ENCODE measurements at regions not wholly inside any gene's neighbourhood (a gene's known extent, or its start where the extent isn't known, plus 50 kb on each side); places are given as distances from the start of the nearest gene placed in this dataset.

- no peak overlapping the region for H2BK120ac ChIP-seq (ENCODE audit: low read depth, low read length)
- no peak overlapping the region for H3K18ac ChIP-seq (ENCODE audit: low read length)
- no peaks in the 10 kb centered on the region for H3K79me1 ChIP-seq (ENCODE audit: low read depth, low read length)
- no peak overlapping the region for H3K27ac ChIP-seq (replicated peaks; ENCODE audit: low read length)
- no peak overlapping the region for H3K4me2 ChIP-seq (ENCODE audit: insufficient read depth, low read length, poor library complexity, severe bottlenecking)
- H3K23ac ChIP-seq (ENCODE audit: low read depth, low read length, poor library complexity), result no peak overlapping the region
- no CpG with 5 or more reads among the region's 10 CpGs for WGBS, 2 donors (ENCODE audit: extremely low coverage in 2 of 2, insufficient read length in 2 of 2, insufficient replicate concordance in 1 of 2)
- H2AK5ac ChIP-seq (ENCODE audit: low read depth, low read length), result no peak overlapping the region
- no peak overlapping the region for H2BK15ac ChIP-seq (ENCODE audit: low read length)
- H3K4ac ChIP-seq (ENCODE audit: low read length), result no peak overlapping the region
- H4K8ac ChIP-seq (ENCODE audit: low read depth, low read length), result no peak overlapping the region
- no peak for DNase-seq (ENCODE audit: low spot score)
- no peak overlapping the region for H4K91ac ChIP-seq (ENCODE audit: low read depth, low read length, poor library complexity)
- peaks cover 0 to 19% (median 0%) of the 10 kb centered on the region in 3 experiments for H3K27me3 ChIP-seq (ENCODE audit: control insufficient read depth in 3 of 3, insufficient read depth in 3 of 3, low read depth in 1 of 3, low read length in 3 of 3)
- H3K4me3 ChIP-seq (ENCODE audit: low read length in 2 of 2), result no peak overlapping the region
- H3K36me3 ChIP-seq (replicated peaks in 1 of 2; ENCODE audit: control insufficient read depth in 2 of 2, insufficient read depth in 2 of 2, low read length in 2 of 2), result no peaks in the 10 kb centered on the region
- no peaks in the 10 kb centered on the region for H3K9me3 ChIP-seq (replicated peaks in 1 of 2; ENCODE audit: control insufficient read depth in 2 of 2, insufficient read depth in 1 of 2, low read depth in 1 of 2, low read length in 2 of 2)
- no peak overlapping the region for H2BK5ac ChIP-seq (ENCODE audit: low read length)
- H2AFZ ChIP-seq (ENCODE audit: low read length), result no peak overlapping the region
- H2BK12ac ChIP-seq (ENCODE audit: low read length), result no peak overlapping the region
- H3K9ac ChIP-seq (ENCODE audit: low read depth, low read length, poor library complexity), result no peak overlapping the region
- no peak overlapping the region for H3K14ac ChIP-seq (ENCODE audit: low read length)
- peaks cover 0 to 2% of the 10 kb centered on the region in 2 donors for H3K4me1 ChIP-seq (ENCODE audit: control insufficient read depth in 2 of 2, insufficient read depth in 1 of 2, low read depth in 1 of 2, low read length in 2 of 2)
Observed at GRCh38 chr10:110414548-110415309, 83.0 kb upstream of the DUSP5 start.

- Histone ChIP-seq H3K18ac (ENCODE audit: low read length) (no peak overlapping the region), H3K4me1 (ENCODE audit: control insufficient read depth in 2 of 2, insufficient read depth in 1 of 2, low read depth in 1 of 2, low read length in 2 of 2) (no peaks in the 10 kb centered on the region), H2BK12ac (ENCODE audit: low read length) (no peak overlapping the region), H4K8ac (ENCODE audit: low read depth, low read length) (no peak overlapping the region), H3K27me3 (ENCODE audit: control insufficient read depth in 3 of 3, insufficient read depth in 3 of 3, low read depth in 1 of 3, low read length in 3 of 3) (peaks cover 0 to 23% (median 0%) of the 10 kb centered on the region in 3 experiments), H3K9me3 (replicated peaks in 1 of 2; ENCODE audit: control insufficient read depth in 2 of 2, insufficient read depth in 1 of 2, low read depth in 1 of 2, low read length in 2 of 2) (no peaks in the 10 kb centered on the region), H3K27ac (replicated peaks; ENCODE audit: low read length) (no peak overlapping the region), H2AK5ac (ENCODE audit: low read depth, low read length) (no peak overlapping the region), H3K4me2 (ENCODE audit: insufficient read depth, low read length, poor library complexity, severe bottlenecking) (no peak overlapping the region), H3K23ac (ENCODE audit: low read depth, low read length, poor library complexity) (no peak overlapping the region), H3K14ac (ENCODE audit: low read length) (no peak overlapping the region), H3K4ac (ENCODE audit: low read length) (no peak overlapping the region), H3K9ac (ENCODE audit: low read depth, low read length, poor library complexity) (no peak overlapping the region), H3K36me3 (replicated peaks in 1 of 2; ENCODE audit: control insufficient read depth in 2 of 2, insufficient read depth in 2 of 2, low read length in 2 of 2) (no peaks in the 10 kb centered on the region), H3K79me1 (ENCODE audit: low read depth, low read length) (no peaks in the 10 kb centered on the region), H2BK5ac (ENCODE audit: low read length) (no peak overlapping the region), H4K91ac (ENCODE audit: low read depth, low read length, poor library complexity) (no peak overlapping the region), H3K4me3 (ENCODE audit: low read length in 2 of 2) (no peak overlapping the region), H2AFZ (ENCODE audit: low read length) (no peak overlapping the region), H2BK15ac (ENCODE audit: low read length) (no peak overlapping the region), H2BK120ac (ENCODE audit: low read depth, low read length) (no peak overlapping the region)
- no CpG with 5 or more reads among the region's 3 CpGs for WGBS, 2 donors (ENCODE audit: extremely low coverage in 2 of 2, insufficient read length in 2 of 2, insufficient replicate concordance in 1 of 2)
- DNase-seq (ENCODE audit: low spot score), result no peak
Observed at GRCh38 chr10:110415809-110416208, 81.9 kb upstream of the DUSP5 start.

GRCh38 chr10:110416776-110417711, 80.7 kb upstream of the DUSP5 start:
- Histone ChIP-seq H3K9ac (ENCODE audit: low read depth, low read length, poor library complexity) (no peak overlapping the region), H3K4me2 (ENCODE audit: insufficient read depth, low read length, poor library complexity, severe bottlenecking) (no peak overlapping the region), H3K36me3 (replicated peaks in 1 of 2; ENCODE audit: control insufficient read depth in 2 of 2, insufficient read depth in 2 of 2, low read length in 2 of 2) (no peaks in the 10 kb centered on the region), H3K4ac (ENCODE audit: low read length) (no peak overlapping the region), H3K27me3 (ENCODE audit: control insufficient read depth in 3 of 3, insufficient read depth in 3 of 3, low read depth in 1 of 3, low read length in 3 of 3) (peaks cover 0 to 23% (median 0%) of the 10 kb centered on the region in 3 experiments), H3K9me3 (replicated peaks in 1 of 2; ENCODE audit: control insufficient read depth in 2 of 2, insufficient read depth in 1 of 2, low read depth in 1 of 2, low read length in 2 of 2) (no peaks in the 10 kb centered on the region), H4K8ac (ENCODE audit: low read depth, low read length) (no peak overlapping the region), H3K27ac (replicated peaks; ENCODE audit: low read length) (no peak overlapping the region), H2BK120ac (ENCODE audit: low read depth, low read length) (no peak overlapping the region), H4K91ac (ENCODE audit: low read depth, low read length, poor library complexity) (no peak overlapping the region), H3K18ac (ENCODE audit: low read length) (peak overlapping the region; percentile 2), H2BK5ac (ENCODE audit: low read length) (peak overlapping the region; percentile 69), H2AFZ (ENCODE audit: low read length) (no peak overlapping the region), H3K4me3 (ENCODE audit: low read length in 2 of 2) (no peak overlapping the region), H2BK15ac (ENCODE audit: low read length) (no peak overlapping the region), H3K23ac (ENCODE audit: low read depth, low read length, poor library complexity) (no peak overlapping the region), H3K14ac (ENCODE audit: low read length) (no peak overlapping the region), H3K4me1 (ENCODE audit: control insufficient read depth in 2 of 2, insufficient read depth in 1 of 2, low read depth in 1 of 2, low read length in 2 of 2) (peaks cover 0 to 3% of the 10 kb centered on the region in 2 donors), H2AK5ac (ENCODE audit: low read depth, low read length) (no peak overlapping the region), H2BK12ac (ENCODE audit: low read length) (peak overlapping the region; percentile 0), H3K79me1 (ENCODE audit: low read depth, low read length) (no peaks in the 10 kb centered on the region)
- WGBS, 2 donors (ENCODE audit: extremely low coverage in 2 of 2, insufficient read length in 2 of 2, insufficient replicate concordance in 1 of 2), result no CpG with 5 or more reads among the region's 7 CpGs
- DNase-seq (ENCODE audit: low spot score), result no peak

- Histone ChIP-seq H3K9ac (ENCODE audit: low read depth, low read length, poor library complexity) (no peak overlapping the region), H3K4me2 (ENCODE audit: insufficient read depth, low read length, poor library complexity, severe bottlenecking) (no peak overlapping the region), H2BK120ac (ENCODE audit: low read depth, low read length) (no peak overlapping the region), H2BK15ac (ENCODE audit: low read length) (no peak overlapping the region), H3K79me1 (ENCODE audit: low read depth, low read length) (no peaks in the 10 kb centered on the region), H3K36me3 (replicated peaks in 1 of 2; ENCODE audit: control insufficient read depth in 2 of 2, insufficient read depth in 2 of 2, low read length in 2 of 2) (no peaks in the 10 kb centered on the region), H3K18ac (ENCODE audit: low read length) (no peak overlapping the region), H2BK12ac (ENCODE audit: low read length) (no peak overlapping the region), H4K8ac (ENCODE audit: low read depth, low read length) (no peak overlapping the region), H3K27me3 (ENCODE audit: control insufficient read depth in 3 of 3, insufficient read depth in 3 of 3, low read depth in 1 of 3, low read length in 3 of 3) (peaks cover 0 to 23% (median 0%) of the 10 kb centered on the region in 3 experiments), H2BK5ac (ENCODE audit: low read length) (no peak overlapping the region), H3K14ac (ENCODE audit: low read length) (no peak overlapping the region), H3K23ac (ENCODE audit: low read depth, low read length, poor library complexity) (no peak overlapping the region), H3K9me3 (replicated peaks in 1 of 2; ENCODE audit: control insufficient read depth in 2 of 2, insufficient read depth in 1 of 2, low read depth in 1 of 2, low read length in 2 of 2) (no peaks in the 10 kb centered on the region), H2AK5ac (ENCODE audit: low read depth, low read length) (no peak overlapping the region), H2AFZ (ENCODE audit: low read length) (no peak overlapping the region), H4K91ac (ENCODE audit: low read depth, low read length, poor library complexity) (no peak overlapping the region), H3K4me1 (ENCODE audit: control insufficient read depth in 2 of 2, insufficient read depth in 1 of 2, low read depth in 1 of 2, low read length in 2 of 2) (peaks cover 0 to 3% of the 10 kb centered on the region in 2 donors), H3K4ac (ENCODE audit: low read length) (no peak overlapping the region), H3K27ac (replicated peaks; ENCODE audit: low read length) (no peak overlapping the region), H3K4me3 (ENCODE audit: low read length in 2 of 2) (no peak overlapping the region)
- DNase-seq (ENCODE audit: low spot score), result no peak
- no CpG with 5 or more reads among the region's 6 CpGs for WGBS, 2 donors (ENCODE audit: extremely low coverage in 2 of 2, insufficient read length in 2 of 2, insufficient replicate concordance in 1 of 2)
Observed at GRCh38 chr10:110418218-110418617, 79.5 kb upstream of the DUSP5 start.

Data from neuronal stem cell (in vitro differentiated cells).